ENCODE measurements at regions not wholly inside any gene's neighbourhood (a gene's known extent, or its start where the extent isn't known, plus 50 kb on each side); places are given as distances from the start of the nearest gene placed in this dataset.
"Not testable (repeated sequence)": the region's sequence is repeated elsewhere in the genome, so short reads cannot be mapped to it uniquely, and the experiment has no call there.

DNA sequence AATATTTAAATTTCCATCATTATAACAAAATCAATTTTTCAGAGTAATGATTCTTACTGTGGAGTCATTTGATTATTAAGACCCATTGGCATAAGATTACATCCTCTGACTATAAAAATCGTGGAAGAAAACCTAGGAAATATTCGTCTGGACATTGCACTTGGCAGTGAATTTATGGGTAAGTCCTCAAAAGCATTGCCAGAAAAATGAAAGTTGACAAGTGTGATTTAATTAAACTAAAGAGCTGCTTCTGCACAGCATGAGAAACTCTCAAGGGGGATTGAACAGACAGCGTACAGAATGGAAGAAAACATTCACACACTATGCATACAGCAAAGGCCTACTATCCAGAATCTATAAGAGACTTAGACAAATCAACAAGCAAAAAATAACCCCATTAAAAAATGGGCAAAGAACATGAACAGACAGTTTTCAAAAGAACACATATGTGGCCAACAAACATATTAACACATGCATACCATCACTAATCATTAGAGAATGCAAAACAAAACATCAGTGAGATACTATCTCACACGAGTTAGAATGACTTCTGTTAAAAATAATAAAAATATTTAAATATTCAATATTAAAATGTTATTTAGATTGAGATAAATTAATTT lies 111.4 kb downstream of the CCDC74A start:
- not testable (repeated sequence) for DNase-seq (ENCODE audit: low read depth in 3 of 3)

- no peak for DNase-seq (ENCODE audit: low read depth in 3 of 3)
Observed at GRCh38 chr2:131641414-131642206, 113.9 kb downstream of the CCDC74A start.

- not testable (repeated sequence) for DNase-seq (ENCODE audit: low read depth in 3 of 3)
Observed at GRCh38 chr2:131643180-131643579, 115.5 kb downstream of the CCDC74A start.

DNA sequence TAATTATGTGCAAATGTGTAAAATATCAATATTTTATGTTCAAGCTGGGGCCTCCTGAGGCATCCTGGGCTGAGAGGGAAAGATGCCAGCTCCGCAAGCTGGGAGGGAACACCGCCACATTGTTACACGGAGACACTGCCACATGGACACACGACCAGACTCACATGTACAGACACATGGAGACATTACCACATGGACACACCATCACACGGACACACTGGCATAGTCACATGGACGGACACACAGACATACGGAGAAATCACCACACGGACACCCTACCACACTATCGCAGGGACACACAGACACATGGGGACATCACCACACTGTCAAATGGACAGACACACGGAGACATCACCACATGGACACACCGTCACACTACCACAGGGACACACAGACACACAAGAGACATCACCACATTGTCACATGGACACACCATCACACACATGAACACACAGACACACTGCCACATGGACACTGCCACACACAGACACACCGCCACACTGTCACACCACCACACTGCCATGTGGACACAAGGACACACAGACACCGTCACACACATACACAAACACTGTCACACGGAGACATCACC lies 117.6 kb downstream of the CCDC74A start:
- DNase-seq (ENCODE audit: low read depth in 3 of 3) = no peak

DNA sequence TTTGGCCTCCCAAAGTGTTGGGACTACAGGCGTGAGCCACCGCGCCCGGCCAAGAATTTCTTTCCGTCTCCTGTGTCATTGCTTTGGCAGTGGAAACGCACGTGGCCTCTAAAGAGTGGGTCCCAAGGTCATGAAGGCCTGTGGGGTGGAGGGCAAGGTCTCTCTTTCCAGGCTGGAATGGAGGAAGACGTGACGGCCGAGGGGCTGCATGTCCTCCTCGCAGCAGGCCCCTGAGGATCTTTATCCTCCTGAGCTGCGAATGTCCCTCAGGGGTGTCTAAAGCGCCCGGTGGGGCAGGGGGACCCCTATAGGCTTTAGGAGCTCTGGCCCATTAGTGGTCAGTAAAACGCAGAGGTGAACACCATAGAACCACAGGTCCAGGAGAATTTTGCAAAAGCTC lies 118.5 kb downstream of the CCDC74A start:
- not testable (repeated sequence) for DNase-seq (ENCODE audit: low read depth in 3 of 3)

DNA sequence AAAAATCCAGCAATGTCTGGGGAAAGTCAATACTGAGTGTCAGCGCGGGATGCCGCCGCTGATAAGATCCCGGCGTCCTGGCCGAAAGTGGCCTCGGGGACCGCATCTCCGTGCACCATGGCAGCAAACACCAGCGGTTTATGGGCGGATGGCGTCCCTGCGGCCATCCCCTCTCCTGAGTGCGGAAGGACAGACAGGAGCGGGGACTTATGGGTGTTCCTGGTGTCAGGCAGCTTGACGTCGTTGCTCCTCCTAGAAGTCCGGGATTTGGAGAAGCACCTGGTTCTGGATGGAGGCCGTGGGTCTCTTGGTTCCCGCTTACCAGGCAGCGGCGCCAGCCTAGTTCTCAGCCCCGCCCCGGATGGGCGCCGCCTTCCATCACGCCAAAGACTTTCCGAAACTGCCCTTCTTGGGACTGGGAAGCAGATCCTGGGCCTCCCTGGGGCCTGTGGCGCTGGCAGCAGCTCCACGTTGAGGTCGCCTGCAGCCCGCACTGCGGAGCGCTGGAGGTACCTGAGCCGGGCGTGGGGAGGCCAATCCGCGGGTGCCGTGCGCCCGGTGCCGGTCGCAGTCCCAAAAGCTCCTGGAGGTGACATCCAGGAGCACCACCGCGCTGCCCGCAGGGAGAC lies 119.1 kb downstream of the CCDC74A start:
- DNase-seq (ENCODE audit: low read depth in 3 of 3) = no peak

- DNase-seq (ENCODE audit: low read depth in 3 of 3) = not testable (repeated sequence)
Observed at GRCh38 chr2:131648565-131648964, 120.9 kb downstream of the CCDC74A start.

DNA sequence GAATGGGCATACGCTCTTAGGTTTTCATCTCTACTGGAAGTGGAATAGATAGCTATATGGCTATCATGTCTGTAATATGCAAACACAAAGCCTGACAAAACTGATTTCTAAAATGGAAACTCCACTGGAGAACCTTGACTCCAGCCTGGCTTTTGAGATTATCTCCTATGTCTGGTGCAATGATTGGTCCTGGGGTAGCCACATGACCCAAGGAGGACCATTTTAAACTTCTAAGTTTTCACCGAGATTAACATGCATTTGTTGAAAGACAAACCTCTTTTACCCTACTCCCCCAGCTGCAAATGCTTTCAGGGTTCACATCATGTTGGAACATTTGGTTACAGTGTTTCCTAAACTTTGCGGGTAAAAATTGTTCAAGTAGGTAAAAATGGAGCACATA lies 124.6 kb downstream of the CCDC74A start:
- not testable (repeated sequence) for DNase-seq (ENCODE audit: low read depth in 3 of 3)

DNA sequence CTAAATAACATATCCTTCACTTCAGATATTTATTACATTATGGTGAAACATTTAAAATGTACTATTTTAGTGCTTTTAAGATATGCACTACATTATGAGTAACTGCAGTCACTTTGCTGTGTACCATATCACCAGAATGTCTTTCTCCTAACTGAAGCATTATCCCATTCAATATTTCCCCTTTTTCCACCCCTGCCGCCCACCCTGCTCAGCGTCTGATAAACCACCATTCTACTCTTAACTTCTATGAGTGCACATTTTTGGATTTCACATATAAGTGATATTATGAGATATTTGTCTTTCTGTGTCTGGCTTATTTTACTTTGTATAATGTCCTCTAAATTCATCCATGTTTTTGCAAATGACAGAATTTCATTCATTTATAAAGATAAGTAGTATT lies 126.4 kb downstream of the CCDC74A start:
- not testable (repeated sequence) for DNase-seq (ENCODE audit: low read depth in 3 of 3)

DNA sequence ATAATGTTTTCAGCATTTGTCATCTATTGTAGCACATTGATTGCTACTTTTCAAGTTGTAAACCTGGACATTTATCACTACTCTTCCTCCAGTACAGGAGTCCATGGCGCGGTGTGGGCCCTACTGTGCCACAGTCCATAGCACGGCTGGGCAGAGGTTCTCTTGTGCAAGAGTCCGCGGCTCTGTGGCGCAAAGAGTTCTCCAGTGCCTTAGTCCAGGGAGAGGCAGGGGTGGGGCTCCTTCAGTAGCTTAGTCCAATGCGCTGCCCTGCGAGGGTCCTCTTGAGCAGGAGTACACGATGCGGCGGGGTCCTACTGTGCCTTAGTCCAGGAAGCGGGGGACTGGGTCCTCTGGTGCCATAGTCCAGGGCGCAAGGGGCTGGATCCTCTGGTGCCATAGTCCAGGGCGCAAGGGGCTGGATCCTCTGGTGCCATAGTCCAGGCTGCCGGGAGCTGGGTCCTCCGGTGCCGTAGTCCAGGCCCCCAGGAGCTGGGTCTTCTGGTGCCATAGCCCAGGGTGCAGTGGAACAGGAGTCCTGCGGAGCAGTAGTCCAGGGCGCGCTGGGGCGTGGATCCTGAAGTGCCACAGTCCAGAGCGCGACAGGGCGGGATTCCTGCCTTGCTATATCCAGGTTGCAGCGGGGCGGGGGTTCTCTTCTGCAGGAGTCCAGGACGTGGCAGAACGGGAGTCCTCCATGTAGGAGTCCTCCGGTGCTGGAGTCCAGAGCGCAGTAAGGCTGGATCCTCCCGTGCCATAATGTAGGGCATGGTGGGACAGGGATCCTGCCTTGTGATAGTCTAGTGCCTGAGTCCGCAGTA lies 129.3 kb downstream of the CCDC74A start:
- DNase-seq (ENCODE audit: low read depth in 3 of 3) = no peak

DNA sequence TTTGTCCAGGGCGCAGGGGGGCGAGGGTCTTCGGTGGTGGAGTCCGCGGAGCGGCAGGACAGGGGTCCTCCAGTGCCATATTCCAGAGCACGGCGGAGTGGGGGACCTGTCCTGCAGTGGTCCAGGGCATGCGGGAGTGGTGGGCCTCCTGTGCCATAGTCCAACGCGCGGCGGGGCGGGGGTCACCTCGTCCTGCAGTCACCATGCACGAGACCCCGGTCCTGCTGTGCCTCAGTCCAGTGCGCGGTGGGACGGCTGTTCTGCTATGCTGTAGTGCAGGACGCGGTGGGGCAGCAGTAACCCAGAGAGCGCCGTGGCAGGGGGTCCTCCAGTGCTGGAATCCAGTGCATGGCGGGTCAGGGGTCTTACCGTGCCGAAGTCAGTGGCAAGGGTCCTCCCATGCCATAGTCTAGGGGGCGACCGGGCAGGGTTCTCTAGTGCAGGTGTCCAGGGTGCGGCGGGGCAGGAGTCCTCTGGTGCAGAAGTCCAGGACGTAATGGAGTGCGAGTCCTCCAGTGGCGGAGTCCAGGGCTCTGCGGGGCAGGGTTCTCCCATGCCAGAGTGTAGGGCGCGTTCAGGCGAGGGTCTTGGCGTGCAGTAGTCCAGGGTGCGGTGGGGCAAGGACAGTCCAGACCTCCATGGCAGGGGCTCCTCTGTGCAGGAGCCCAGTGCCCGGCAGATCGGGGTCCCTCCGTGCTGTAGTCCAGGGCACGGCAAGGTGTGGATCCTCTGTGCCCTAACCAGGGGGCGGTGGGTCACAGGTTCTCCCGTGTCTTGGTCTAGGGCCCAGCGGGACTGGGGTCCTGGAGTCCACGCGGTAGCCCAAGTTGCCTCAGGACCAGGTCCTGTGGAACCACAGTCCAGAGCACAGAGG lies 130.4 kb downstream of the CCDC74A start:
- no peak for DNase-seq (ENCODE audit: low read depth in 3 of 3)

DNA sequence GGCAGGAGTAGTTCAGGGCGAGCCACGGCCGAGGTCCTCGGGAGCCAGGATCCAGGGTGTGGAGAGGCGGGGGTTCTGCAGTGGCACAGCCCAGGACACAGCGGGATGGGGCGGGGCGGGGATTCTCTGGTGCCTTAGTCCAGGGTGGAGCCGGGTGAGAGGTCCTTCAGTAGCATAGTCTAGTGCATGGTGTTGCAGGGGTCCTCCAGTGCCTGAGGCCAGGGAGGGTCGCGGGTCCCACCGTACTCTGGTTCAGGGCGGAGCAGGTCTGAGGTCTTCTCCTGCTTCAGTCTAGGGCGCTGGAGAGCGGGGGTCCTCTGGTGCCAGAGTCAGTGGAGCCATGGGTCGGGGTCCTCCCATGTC lies 131.1 kb downstream of the CCDC74A start:
- DNase-seq (ENCODE audit: low read depth in 3 of 3) = no peak

- no peak for DNase-seq (ENCODE audit: low read depth in 3 of 3)
Observed at GRCh38 chr2:131659168-131659572, 131.5 kb downstream of the CCDC74A start.

DNA sequence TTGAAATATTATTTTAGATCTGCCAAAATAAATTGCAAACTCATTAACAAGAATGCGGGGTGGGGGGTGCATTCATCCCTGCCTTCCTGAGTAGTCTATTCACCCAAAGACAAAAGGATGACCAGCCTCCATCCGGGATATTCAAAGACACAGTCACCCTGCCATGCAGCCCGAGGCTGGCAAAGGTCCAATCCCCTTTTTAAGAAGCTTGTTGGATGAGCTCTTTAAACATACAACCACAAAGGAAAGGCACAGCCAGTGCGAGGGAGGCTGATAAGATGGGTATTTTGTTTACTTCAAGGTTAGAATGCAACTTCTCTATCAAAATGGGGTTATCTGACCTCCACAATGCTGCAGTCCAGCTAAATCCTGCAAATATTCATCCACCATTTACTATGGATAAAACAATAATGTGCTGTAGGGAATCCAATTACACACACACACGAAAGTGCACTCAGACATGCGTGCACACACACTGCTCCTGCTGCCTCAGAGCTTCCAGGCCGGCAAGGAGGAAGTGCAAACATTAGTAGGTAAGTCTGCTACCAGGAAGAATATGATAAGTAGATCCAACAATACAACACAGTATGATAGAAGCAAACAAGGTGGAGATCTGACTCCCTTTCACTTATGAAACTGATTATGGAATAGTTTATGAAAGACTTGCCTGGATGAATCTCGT lies 133.6 kb downstream of the CCDC74A start:
- not testable (repeated sequence) for DNase-seq (ENCODE audit: low read depth in 3 of 3)

GRCh38 chr2:131661884-131662535 lies 134.3 kb downstream of the CCDC74A start:
- not testable (repeated sequence) for DNase-seq (ENCODE audit: low read depth in 3 of 3)

GRCh38 chr2:131663501-131663900 lies 135.8 kb downstream of the CCDC74A start:
- DNase-seq (ENCODE audit: low read depth in 3 of 3) = not testable (repeated sequence)

- DNase-seq (ENCODE audit: low read depth in 3 of 3) = not testable (repeated sequence)
Observed at GRCh38 chr2:131665716-131666115, 138.0 kb downstream of the CCDC74A start.

- DNase-seq (ENCODE audit: low read depth in 3 of 3) = not testable (repeated sequence)
Observed at GRCh38 chr2:131668794-131669540, 141.3 kb downstream of the CCDC74A start.
